HG03196 (cell line): ENCODE measurements at regions not wholly inside any gene's neighbourhood (a gene's known extent, or its start where the extent isn't known, plus 50 kb on each side); places are given as distances from the start of the nearest gene placed in this dataset.

Source experiments
- ATAC-seq: cut with Tn5 transposase; IDR thresholded peaks from one replicate; pipeline ENCODE4 v1.9.1; 2021; ENCODE audit not compliant: unreplicated experiment

DNA sequence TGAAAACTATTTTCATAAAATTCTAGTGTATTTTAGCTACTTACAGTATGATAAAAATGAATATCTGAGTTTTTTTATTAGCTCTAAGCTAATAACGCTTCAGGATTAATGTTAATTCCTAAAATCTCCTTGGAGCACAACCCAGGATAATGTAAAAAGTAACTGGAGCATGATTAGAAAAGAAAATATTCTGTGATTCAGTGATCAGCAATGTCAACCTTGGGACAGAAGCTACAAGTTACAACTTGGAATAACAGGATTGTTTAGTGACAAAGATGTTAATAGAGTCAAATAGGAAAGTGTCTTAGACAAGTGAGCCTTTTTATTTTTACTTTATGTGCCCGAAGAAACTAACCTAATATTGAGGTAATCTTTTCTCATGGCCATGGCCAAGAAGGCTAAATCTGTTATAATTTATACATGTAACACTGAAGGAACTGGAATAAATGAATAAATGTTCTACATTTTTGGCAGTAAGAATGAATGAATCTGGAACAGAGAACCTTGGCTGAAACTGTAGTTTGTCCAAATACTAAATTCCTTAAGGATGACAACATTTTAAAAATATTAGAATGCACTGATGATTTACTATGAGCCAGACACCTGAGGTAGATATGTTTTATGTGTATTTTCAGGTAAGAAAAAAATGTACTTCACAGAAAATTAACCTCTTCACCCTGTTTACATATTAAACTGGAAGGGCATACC is 994.0 kb downstream of the GRIK2 start:
- ATAC-seq = no peak

DNA sequence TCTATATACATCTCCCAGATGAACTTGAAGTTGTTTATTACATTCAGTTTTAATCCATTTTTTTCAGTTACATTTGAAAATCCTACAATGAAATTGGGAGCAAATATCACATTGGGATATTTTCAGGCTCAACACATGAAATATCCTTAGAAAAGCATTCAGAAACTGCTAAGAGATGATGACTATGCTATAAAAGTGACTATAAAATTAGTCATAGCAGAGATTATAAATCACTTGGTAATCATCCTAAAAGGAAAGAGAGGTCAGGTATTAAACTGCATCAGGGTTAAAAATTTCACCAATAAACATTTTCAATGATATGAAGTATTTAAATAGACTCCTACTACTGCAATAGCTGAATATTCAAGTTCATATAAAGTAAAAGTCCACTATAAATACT is 987.7 kb downstream of the GRIK2 start:
- ATAC-seq = no peak

DNA sequence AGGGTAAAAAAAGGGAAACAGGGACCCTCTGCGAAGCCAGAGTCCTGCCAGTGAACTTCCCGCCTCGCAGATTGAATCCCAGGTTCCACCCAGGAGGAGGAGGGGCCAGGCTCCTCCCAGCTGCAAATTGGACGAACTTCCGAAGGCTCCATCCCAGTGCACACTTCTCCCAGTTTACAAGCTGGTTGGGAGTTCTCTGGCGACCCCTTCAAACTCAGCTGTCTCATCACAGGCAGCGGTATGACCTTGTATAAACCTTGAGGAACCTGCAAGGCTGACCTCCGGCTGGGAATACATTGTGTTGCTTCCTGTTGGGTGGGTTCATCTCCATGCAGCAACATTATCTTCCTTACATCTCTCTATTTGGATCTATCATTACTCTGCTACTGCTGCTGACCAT is 962.7 kb downstream of the GRIK2 start:
- no peak for ATAC-seq

DNA sequence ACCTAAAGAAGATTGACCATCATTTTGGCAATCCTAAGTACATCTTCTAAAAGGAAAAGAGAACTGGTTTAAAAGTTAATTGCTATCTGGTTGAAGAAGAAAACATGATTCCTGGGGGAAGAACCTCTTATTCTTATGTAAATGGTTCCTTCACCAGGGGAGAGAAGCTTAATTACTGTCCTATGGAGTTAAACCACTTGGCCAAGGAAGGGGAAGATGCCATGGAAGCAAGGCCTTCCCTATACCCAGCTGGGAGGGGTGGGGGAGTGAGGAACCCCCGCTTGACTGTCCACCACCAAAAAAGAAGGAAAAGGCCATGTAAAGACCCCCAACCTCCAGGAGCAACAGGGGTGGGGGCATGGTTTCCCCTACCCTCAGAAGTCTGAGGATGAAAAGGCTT is 962.1 kb downstream of the GRIK2 start:
- ATAC-seq = no peak

DNA sequence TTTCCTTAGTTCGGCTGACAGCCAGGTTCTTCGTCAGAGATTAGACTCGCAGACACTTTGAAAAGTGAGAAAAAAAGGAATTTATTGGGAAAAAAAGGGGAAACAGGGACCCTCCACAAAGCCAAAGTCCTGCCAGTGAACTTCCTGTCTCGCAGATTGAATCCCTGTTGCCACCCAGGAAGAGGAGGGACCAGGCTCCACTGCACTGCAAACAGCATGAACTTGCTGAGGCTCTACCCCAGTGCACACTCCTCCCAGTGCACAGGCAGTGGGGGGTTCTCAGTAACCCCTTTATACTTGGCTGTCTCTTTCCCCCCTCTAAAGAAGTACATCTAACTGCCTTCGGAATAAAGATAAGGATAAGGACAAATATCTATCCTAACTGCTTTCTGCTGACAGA is 959.0 kb downstream of the GRIK2 start:
- no peak for ATAC-seq

DNA sequence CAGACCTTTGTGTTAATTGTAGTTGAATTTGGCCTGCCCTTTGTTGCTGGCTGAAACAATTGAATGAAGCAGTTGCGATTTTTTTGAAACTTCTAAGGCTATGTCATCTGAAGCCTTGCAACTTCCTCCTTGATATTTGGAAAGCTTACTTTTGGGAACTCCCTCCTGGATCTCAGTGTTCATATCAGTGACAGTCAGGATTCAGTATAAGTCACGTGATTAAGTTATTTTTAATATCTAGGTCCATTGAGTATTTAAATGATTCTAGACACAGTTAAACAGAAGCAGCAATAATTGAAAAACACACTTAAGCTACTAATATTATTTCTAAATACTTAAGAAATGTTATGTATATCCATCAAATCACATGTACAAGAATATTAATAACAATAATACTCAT is 951.3 kb downstream of the GRIK2 start:
- no peak for ATAC-seq

DNA sequence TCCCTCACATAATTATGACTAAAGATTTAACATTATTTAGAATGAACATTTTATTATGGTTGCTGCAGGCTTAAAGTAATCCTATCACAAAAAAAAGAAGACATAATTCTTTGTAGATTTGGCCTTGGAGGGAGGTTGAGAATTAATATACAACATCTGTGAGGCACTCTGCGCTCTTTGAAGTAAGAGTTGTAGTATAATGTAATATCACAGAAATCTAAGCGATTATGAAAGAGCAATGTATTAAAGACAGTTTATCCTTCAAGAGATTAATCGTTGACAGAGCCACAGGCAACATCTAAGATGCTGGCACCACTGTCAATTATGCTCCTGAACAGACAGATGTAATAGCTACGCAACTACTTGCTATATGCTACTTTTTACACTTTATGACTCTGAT is 946.8 kb downstream of the GRIK2 start:
- no peak for ATAC-seq

DNA sequence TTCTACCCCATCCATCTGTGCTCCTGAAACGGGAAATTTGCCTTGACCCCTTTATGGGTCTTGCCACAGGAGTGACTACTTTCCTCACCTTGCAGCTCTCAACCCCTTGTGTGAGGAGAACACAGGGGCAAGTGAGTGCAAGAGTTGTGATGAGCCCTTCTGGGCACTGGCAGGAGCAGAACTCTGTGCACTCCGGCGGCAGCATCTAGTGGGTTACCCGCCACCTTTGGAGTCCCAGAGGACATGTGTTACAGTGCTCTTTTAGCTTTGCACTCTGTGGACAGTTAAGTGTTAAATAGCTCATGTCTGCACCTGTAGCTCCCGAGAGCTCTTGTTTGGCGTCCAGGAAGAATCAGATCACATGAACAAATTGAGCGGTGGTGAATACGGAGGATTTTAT is 940.2 kb downstream of the GRIK2 start:
- ATAC-seq = no peak

DNA sequence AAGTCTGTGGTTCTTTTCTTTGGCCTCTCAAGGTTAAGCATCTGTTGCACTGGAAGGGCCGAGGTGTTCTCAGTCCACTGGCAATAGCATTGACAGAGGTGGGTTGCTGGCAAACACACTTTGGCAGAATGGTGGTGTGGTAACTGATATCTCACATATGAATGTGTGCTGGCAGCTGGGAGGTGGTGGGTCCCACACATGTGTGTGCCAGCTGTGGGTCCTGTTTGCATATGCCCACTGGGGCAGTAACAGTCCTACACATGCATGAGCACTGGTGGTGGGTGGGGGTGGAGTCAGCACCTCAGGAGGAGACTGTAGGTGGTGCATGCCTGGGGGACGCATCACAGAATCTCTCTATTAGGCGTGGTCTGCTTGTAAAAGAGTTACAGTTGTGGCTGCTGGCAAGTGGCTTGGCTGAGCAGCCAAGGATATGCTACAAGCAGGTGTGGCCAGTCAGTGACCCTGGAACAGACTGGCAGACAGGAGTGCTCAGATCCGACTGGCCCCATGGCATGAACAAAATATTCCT is 934.3 kb downstream of the GRIK2 start:
- ATAC-seq = no peak

DNA sequence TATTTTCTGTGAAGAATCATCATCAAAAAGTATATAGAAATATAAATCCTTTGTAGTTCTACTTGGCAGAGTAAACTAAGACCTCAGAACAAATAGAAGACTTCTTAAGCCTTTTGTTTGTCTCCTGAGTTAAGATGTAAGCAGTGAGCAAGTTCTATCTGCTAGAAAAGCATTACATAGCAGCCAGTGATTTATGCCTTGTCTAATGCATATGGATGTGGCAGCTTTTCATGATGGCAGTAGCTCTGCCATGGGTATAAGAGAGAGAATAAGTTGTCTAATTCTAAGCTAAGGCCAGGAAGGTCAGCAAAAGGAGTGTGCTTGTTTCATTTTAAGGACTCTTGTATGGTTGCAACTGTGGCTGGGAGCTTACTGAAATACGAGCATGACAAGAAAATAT is 920.2 kb downstream of the GRIK2 start:
- ATAC-seq = no peak

DNA sequence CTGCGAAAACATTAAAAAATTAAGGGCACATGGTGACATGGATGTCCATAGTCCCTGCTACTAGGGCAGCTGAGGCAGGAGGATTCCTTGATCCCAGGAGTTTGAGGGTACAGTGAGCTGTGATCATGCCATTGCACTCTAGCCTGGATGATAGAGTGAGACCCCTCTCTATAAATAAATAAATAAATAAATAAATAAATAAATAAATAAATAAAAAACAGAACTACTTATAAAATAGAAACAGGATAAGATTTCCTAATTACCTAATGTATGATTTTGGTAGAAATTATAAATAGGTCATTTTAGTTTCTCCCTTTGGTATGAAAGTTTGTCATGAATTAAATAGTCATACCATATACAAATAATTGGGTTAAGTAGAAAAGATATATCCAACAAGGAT is 916.2 kb downstream of the GRIK2 start:
- ATAC-seq = no peak

DNA sequence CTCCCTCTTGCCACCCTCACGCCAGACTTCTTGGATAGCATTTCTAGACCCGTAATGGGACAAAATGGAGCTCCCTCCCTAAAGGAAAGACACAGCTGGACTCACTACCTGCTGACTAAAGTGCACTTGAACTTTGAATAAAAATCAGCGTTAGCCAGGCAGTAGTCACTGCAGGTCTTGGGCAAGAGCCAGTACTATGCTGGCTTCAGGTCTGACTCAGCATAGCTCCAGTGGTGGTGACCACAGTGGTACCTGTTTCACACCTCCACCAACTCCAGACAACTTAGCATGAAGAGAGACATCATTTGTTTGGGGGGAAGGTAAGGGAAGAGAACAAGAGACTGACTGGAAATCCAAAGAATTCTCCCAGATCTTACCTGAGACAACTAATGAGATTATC is 906.8 kb downstream of the GRIK2 start:
- ATAC-seq = no peak

DNA sequence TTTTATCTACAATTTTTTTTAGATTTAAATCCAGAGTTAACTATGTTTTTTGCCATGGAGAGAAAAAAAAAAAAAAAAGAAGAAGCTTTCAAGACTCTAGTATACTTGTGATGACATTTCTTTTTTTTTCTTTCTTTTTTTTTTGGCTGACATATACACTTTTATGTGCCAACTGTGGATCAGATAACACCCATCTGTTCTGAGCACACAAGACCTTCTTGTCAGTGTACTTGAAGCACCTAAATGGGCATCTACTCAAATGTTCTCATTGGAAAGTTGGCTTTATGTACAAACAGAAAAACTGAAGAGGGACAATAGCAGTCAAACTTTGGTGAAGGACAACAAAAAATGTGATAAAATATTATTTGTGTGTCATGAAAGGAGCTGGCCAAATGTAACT is 904.5 kb downstream of the GRIK2 start:
- no peak for ATAC-seq
